GM19043 (cell line): ENCODE measurements at regions not wholly inside any gene's neighbourhood (a gene's known extent, or its start where the extent isn't known, plus 50 kb on each side); places are given as distances from the start of the nearest gene placed in this dataset.

Experiments
- ATAC-seq: cut with Tn5 transposase; IDR thresholded peaks from one replicate; pipeline ENCODE4 v1.9.1; 2021; ENCODE audit warnings: low read depth; ENCODE audit not compliant: unreplicated experiment

DNA sequence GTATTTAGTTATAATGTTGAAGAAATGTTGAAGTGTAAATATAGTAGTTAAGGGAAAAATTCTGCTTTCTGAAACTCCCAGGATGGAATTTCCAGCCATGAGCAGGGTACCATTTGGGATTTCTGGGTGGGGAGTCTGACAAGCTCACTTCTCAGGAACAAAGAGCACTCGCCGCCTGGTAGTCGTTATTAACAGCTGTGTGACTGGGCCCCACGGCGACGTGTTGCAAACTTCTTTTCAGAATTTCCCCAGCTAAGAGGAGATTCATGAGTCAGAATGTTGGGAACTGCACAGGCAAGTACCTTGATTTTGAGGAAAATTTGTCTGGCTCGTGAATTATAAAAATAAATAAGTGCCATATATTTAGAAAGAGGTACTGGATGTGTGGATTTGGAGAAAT lies 103.7 kb downstream of the LACC1 start:
- no peak for ATAC-seq

DNA sequence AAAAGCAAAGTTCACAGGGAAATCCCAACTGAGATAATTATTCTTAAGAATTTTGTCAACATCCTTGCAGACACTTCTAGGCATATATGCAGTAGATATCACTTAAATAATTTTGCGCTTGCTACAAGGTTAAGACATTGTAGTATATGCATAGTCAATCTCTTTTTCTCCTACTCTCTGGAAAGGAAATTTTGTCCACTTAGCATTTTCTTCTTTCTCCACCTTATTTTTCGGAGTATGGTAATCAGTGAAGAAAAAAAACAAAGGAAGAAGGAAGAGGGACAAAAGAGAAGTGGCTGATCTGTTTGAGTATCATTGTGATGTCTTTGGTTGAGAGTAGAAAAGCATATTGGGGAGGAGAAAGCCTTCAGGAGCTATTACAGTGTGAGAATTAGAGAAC lies 104.6 kb downstream of the LACC1 start:
- no peak for ATAC-seq

DNA sequence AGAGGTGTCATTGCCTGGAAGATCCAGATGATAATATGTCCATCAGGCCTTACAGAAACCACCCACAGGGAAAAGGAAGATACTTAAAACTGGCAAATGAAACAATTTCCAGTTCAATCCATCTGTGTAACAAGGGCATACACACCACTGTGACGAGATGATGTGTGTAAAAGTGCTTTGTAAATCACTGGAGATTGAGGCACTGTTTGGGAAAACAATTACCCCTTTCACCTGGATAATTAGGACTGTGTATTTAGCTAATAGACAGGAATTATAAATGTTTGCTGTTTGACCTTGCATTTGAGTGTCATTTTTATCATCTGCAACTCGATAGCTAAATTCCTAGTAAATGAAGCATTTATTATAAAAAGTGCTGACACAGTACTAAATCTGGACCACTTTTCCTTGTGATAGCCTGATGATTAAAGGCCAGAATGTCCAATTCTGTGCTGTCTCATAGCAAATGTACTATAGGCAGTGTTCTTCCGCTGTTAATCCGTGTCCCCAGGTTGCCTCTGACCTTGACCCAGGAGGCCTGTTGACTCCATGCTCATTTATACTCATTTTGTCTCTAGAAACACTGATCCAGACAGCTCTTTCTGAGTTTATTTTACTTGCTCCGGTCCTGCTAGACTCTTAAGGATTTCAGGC lies 105.8 kb downstream of the LACC1 start:
- no peak for ATAC-seq

DNA sequence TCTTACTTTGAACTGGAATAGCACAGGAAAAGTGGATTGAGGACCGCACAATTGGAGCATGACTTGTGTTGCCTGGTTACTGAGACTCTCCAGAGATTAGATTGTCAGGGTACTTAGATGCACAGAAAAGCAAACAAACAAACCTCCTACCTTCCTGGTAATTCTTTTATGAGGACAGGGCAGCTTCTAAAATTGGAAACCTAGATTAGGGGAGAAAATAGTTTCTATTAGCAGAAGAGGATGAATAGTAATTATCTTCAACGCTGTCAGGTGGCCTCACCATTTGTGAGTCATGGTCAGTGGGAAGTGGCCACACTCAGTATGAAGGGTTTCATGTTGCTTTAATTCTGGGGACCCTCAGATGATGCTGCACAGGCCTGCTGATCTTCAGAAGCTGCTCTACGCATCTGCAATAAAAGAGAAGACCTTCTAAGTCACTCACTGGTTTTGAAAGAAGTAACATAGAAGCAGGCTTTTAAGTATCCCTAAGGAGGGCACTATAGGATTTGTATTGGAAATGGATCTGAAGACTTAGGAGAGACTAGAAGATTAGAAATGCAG lies 106.8 kb downstream of the LACC1 start:
- ATAC-seq: no peak

DNA sequence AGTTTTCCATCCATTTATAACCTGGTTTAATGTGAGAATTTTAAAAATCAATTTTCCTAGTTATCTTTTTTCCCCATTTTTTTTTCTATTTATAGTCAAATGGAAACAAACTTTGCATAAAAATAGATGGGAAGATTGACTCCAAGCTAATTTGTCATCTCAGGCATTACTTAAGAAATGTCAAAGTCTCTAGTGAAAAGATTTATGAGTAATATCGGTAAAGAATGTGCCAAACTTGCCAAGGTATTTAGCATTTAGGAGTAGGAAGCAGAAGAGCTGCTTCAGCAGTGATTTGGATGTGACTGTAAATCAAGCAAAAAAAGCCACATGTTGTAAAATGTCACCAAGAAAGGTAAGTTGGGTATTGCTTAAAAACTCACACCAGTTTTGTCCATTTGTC lies 108.6 kb downstream of the LACC1 start:
- no peak for ATAC-seq

DNA sequence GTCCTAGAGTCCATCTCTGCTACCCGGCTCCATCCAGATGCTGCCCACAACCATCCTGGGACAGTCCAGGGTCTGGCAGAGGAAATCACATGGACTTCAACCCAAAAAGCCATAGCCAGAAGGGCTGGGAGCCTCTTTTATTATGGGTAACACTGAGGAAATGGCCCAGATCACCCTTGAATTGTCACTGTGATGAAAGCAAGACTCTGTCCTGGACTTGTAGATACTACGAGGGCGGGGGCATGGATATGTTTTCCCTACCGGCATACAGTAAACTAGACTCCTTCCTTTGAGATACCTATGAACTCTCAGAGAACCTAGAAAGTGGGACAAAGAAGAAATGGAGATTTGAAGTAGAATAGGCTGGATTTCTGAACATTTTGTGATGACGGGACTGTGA lies 110.3 kb downstream of the LACC1 start:
- ATAC-seq: no peak

DNA sequence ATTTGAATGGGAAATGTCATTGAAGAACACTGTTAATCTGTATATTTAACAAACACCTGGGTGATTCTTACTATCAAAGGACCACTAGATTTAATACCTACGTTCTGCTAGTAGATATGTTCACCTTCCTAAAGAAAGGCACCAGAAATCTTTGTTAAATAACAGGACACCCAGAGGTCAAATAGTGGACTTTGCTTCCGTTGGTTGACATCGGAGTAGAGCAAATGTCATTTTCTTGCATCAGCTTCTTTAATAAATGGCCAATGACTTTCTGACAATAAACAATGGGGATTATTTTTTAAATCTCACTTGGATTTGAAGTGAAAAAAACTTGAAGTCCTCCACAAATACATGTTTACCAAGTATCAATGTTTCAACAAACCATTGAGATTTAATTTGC lies 111.1 kb downstream of the LACC1 start:
- ATAC-seq: no peak

DNA sequence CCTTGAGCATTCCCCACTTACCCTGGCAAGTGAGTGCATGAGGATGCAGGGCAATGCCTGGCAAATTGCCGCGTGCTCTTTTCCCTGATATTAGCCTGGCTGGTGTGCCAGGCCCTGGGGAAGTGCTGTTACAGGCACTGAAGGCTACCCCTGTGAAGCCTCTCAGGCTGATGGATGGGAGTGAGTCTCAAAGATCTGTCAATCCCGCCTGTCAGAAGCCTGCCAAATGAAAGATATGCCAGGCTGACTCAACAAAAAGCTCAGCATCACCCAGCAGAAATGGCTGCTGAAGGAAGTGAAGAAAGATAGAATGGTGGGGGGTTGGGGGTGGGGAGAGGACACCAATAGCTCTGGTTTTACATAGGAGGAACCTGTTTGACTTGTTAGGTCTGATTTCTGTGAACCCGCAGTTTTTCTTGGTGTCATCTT lies 112.1 kb downstream of the LACC1 start:
- ATAC-seq: no peak

DNA sequence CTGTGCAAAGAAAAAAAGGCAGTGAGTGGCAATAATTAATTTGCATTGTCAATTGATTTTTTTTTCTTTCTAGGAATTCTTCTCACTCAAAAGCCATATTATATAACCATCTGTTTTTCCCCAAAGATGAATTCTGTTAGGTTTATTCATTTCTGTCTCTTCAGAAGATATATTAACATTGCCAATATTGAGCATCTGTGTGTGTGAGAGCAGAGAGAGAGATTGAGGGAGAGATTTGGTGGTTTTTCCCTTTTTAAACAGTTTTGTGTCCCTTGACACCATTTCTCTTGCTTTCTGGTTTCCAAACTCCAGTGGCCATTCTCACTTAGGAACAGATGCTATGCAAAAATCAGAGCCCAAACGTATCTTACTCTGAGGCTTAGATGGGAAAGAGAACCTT lies 112.5 kb downstream of the LACC1 start:
- no peak for ATAC-seq

DNA sequence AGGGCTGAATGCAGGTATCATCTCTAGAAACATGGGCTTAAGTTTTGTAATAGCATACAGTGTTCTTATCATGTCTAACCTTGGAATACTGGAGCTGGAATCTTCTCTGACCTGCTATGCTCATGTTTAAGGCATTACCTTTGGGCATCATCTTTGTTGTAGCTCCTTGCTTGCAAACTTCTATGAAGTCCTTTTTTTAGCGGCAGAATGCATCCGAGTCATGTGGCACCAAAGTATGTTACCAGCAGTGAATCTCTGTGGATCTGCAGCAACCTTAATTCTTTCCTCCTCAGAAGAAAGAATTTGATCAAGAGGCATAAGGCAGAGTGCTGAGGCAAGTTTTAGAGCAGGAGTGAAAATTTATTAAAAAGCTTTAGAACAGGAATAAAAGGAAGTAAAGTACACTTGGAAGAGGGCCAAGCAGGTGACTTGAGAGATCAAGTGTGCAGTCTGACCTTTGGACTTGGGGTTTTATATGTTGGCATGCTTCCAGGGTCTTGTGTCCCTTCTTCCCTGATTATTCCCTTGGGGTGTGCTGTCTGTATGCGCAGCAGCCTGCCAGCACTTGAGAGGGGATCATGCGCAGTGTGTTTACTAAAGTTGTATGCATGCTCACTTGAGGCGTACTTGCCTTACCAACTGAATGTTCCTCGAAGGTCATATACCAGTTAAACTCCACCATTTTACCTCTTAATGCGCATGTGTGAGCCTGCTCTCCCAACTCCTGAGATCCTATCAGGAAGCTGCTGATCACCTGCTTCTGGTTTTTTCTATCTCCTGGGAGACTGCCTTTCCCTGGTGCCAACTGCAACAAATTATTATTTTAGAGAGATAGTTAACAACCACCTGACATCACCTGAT lies 115.5 kb downstream of the LACC1 start:
- ATAC-seq: no peak

DNA sequence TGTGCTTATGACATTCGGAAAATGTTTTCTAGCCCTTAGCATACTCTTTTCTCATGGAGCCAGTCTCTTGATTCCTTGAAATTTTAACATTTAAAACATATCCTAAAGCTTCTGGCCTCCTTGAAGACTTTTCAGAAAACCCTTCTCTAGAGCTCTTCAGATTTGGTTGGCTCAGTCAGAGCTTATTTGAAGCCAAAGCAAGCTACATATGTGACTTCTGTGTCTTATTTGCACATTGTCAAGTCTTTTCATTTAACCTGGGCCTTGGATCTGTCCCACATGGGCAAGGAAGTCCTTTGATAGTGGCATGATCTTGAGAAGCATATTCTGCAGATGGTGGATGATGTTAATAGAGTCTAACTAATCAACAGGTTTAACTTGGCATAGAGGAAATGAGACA lies 116.5 kb downstream of the LACC1 start:
- ATAC-seq: no peak

DNA sequence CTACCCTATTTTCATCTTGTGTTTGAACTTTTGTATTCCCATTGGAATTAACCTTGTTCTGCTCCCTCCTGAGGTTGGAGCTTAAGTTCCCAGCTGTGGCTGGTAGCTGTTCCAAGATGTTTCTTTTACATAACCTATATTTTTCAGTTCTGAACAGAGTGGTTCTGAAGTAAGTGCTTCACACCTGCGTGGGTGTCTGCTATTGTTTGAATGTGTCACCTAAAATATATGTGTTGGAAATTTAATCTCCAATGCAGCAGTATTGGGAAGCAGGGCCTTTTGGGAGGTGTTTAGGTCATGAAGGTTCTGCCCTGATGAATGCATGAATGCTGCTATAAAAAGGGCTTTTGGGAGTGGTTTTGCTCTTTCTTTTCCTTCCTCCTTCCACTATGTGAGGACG lies 123.8 kb downstream of the LACC1 start:
- ATAC-seq: no peak

DNA sequence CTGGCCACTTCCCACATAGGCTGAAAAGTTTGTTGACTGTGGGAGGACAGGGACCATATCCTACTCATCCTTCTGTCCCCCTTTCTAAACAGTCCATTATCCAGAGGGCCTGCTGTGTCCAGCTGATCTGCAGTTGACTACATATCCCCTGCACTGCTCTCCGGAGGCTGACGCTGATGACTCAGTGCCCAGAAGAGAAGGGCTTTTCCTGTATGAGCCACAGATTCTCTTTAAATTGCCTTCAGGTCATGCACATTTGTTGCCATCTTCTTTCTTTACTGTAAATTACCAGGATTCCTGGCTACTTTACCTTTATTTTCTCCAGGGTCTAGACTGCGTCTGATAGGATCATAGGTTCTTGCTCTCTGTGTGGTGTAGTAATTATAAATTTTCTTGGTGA lies 125.2 kb downstream of the LACC1 start:
- ATAC-seq: no peak

DNA sequence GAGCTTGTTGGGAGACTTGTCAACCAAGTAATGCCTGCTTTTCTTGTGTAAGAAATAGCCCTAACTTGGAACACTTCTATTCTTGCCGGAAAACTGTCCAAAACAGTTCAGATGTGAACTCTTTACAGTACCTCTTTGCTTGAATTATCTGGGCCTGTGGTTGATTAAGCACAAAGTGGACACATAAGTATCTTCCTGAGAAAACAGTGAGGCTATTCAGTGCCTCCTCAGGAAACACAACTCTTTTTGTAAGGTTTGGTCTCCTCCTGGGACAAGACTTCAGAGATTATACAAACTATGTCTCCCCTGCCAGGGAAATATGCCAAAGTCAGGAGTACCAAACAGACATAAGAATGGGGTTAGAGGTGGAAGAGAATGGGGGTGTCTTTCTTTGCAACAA lies 127.7 kb downstream of the LACC1 start:
- no peak for ATAC-seq

DNA sequence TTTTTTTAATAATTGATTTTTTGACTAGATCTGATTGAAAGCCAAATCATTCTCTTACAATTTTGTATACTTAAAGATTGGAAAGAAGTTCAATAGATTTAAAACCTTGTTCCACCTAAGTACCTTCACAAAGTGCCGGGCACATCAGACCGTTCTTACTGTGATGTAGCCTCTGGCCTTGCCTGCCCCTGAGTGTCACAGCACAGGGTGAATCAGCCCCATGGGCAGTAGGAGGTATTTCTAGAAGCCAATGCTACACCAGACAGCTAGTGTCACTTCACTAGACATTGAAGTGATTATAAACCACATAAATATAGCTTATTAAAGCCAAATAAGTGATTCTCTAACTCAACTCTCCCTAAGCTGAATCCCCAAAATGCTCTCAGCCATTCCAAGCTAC lies 131.3 kb downstream of the LACC1 start:
- ATAC-seq: no peak

DNA sequence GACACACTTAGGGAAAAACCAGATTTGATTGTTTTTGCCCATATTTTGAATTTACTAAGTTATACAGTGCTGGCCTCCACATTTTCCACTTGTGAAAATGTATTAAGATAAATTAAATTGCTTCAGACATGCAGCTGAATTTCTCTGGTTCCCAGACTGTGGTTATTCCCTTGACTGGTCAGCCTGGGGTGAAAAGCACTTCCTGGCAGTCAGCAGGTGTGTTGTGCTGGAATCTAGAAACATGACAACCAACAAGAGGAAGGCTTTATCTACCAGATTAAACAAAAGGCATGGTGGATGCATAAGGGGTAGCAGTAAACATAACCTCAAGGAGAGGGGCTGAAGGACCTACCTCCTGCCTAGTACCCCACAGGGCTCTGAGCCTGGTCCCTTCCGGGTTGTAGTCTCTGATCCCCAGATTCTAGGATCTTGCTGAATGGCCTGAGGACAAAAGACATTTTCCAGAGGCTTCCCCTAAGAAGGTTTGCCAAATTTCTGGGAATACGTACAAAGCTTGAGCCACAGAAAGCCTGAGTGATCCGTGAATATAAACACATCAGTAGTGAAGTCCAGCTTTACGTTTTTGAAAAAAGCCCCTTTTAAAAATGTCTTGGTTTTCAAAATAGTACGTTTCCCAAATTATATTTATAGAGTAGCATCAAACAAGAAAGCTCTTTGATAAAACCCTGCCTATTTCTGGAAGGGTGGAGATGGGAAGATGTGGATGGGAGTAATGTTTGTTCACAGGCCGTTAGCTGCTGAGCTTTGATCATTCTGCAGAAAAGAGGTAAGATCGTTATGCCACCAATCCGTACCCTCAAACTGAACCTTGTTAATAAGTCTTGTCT lies 133.4 kb downstream of the LACC1 start:
- ATAC-seq: no peak

DNA sequence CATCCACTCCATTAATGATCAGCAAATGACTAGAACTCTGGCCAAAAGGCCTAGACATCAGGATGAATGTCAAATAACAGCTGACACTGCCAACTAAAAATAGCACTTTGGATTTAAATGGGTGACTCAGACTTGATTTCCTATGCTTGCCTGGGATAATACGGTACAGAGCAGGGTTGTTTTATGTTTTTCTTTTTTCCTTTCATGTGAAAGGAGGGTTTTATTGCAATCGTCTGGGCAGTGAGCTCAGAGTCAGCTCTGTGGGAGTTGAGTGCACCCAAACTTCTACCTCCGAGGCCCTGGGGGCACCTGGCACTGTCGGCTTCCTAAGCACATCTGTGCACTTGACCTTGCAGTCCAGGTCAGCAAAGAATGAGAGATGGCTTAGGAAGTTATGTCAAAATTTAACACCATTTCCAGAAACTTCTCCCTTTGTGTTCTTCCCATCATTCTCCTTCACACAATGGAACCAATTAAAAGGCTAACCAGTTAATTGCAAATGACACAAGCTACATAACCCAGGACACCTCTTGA lies 134.1 kb downstream of the LACC1 start:
- no peak for ATAC-seq

DNA sequence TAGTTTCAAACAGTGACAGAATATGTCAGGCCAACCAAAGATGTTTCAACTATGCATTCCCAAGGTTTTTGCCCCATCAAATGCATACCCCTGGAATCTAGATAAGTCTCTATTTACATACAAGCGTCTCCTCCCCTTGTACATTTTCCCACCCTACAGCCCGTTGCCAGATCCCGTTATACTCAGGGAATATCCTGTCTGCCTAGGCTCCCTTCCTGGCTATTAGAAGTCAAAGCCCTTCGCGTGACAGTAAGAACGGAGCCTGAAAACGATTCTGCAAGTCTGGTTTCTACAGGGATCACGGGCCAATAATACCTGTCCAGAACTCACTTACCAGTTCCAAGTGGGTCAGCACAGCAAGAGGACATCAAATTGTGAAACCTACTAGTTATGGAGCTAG lies 134.8 kb downstream of the LACC1 start:
- no peak for ATAC-seq

DNA sequence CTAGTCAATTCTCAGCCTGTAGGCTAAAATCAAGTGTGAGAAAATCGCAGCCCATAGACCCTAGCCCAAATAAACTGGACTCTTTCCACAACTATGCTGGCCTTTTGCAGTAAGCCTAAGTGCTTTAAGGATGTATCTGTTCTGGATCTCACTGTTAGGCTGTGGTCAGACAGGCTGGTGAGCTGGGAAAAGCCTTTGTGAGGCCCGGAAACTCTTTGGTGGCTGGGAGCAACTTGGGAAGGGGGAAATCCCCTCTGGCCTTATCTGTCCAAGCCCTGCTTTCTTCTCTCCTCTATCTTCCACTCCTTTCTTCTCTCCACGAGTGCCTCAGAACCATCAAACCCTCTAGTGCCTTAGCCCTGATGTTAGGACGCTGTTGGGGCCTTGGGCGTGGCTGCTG lies 135.4 kb downstream of the LACC1 start:
- ATAC-seq: no peak

DNA sequence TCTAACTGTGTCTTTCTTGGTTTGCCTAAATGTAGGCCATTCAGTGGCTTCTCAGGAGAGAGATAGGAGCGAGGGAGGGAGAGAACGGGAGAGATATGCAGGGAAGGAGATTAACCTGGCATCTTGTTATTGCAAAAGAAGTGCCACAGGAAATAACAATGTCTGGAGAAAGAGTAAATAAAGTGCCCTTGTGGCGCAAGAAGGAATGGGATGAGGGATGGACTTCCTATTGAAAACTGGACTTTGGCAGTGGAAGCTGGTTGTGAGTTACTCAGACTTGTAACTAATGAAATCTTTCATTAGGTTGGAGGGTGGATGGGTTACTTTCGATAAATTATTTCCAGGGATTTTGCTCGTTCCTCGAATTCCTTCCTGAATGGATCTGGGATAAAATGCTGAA lies 136.1 kb downstream of the LACC1 start:
- ATAC-seq: no peak
